ES-I3 (cell line): ENCODE measurements at regions not wholly inside any gene's neighbourhood (a gene's known extent, or its start where the extent isn't known, plus 50 kb on each side); places are given as distances from the start of the nearest gene placed in this dataset.
"Not testable (repeated sequence)": the region's sequence is repeated elsewhere in the genome, so short reads cannot be mapped to it uniquely, and the experiment has no call there.

ENCODE experiments used
- H3K36me3 ChIP-seq: 2 replicates; pipeline ENCODE4 v1.6.1; 2013; ENCODE audit warnings: mild to moderate bottlenecking, low read length, control low read depth, moderate library complexity; ENCODE audit not compliant: insufficient read depth
- H3K4me1 ChIP-seq: 2 replicates; pipeline ENCODE4 v1.6.1; 2013; ENCODE audit warnings: mild to moderate bottlenecking, control low read depth, low read length; ENCODE audit not compliant: insufficient read depth
- H3K9ac ChIP-seq: 2 replicates; pipeline ENCODE4 v1.6.1; 2013; ENCODE audit warnings: low read depth, mild to moderate bottlenecking, low read length, moderate library complexity
- H3K9me3 ChIP-seq: 2 replicates; pipeline ENCODE4 v1.6.1; 2013; ENCODE audit warnings: mild to moderate bottlenecking, low read length, moderate library complexity; ENCODE audit not compliant: control insufficient read depth, insufficient read depth

GRCh38 chr5:7218141-7218540 lies 177.8 kb upstream of the ADCY2 start:
- H3K36me3 ChIP-seq, result no peaks in the 10 kb centered on the region
- no peaks in the 10 kb centered on the region for H3K4me1 ChIP-seq
- H3K9ac ChIP-seq, result no peak overlapping the region
- H3K9me3 ChIP-seq, result no peaks in the 10 kb centered on the region

- Histone ChIP-seq H3K4me1 (no peaks in the 10 kb centered on the region), H3K9ac (no peak overlapping the region), H3K9me3 (no peaks in the 10 kb centered on the region), H3K36me3 (no peaks in the 10 kb centered on the region)
Observed at GRCh38 chr5:7220156-7220555, 175.8 kb upstream of the ADCY2 start.

GRCh38 chr5:7221041-7221440 lies 174.9 kb upstream of the ADCY2 start:
- no peaks in the 10 kb centered on the region for H3K36me3 ChIP-seq
- no peaks in the 10 kb centered on the region for H3K9me3 ChIP-seq
- no peaks in the 10 kb centered on the region for H3K4me1 ChIP-seq
- H3K9ac ChIP-seq, result no peak overlapping the region

GRCh38 chr5:7225826-7226225 lies 170.1 kb upstream of the ADCY2 start:
- no peak overlapping the region for H3K9ac ChIP-seq
- H3K36me3 ChIP-seq, result no peaks in the 10 kb centered on the region
- peaks cover 13% of the 10 kb centered on the region for H3K9me3 ChIP-seq
- no peaks in the 10 kb centered on the region for H3K4me1 ChIP-seq

GRCh38 chr5:7242118-7242710 lies 153.7 kb upstream of the ADCY2 start:
- Histone ChIP-seq H3K4me1 (no peaks in the 10 kb centered on the region), H3K36me3 (no peaks in the 10 kb centered on the region), H3K9ac (no peak overlapping the region), H3K9me3 (no peaks in the 10 kb centered on the region)

GRCh38 chr5:7244208-7244607 lies 151.7 kb upstream of the ADCY2 start:
- Histone ChIP-seq H3K9ac (no peak overlapping the region), H3K4me1 (no peaks in the 10 kb centered on the region), H3K9me3 (no peaks in the 10 kb centered on the region), H3K36me3 (no peaks in the 10 kb centered on the region)

GRCh38 chr5:7245121-7245651 lies 150.8 kb upstream of the ADCY2 start:
- Histone ChIP-seq H3K36me3 (no peaks in the 10 kb centered on the region), H3K9ac (no peak overlapping the region), H3K4me1 (no peaks in the 10 kb centered on the region), H3K9me3 (no peaks in the 10 kb centered on the region)

GRCh38 chr5:7246287-7246686 lies 149.7 kb upstream of the ADCY2 start:
- Histone ChIP-seq H3K36me3 (no peaks in the 10 kb centered on the region), H3K9ac (no peak overlapping the region), H3K4me1 (no peaks in the 10 kb centered on the region), H3K9me3 (no peaks in the 10 kb centered on the region)

GRCh38 chr5:7250004-7250403 lies 145.9 kb upstream of the ADCY2 start:
- Histone ChIP-seq H3K4me1 (no peaks in the 10 kb centered on the region), H3K9me3 (no peaks in the 10 kb centered on the region), H3K36me3 (no peaks in the 10 kb centered on the region), H3K9ac (no peak overlapping the region)

GRCh38 chr5:7250611-7251010 lies 145.3 kb upstream of the ADCY2 start:
- no peak overlapping the region for H3K9ac ChIP-seq
- H3K9me3 ChIP-seq, result no peaks in the 10 kb centered on the region
- no peaks in the 10 kb centered on the region for H3K4me1 ChIP-seq
- H3K36me3 ChIP-seq, result no peaks in the 10 kb centered on the region

GRCh38 chr5:7251132-7251531 lies 144.8 kb upstream of the ADCY2 start:
- no peaks in the 10 kb centered on the region for H3K4me1 ChIP-seq
- H3K9me3 ChIP-seq, result no peaks in the 10 kb centered on the region
- H3K36me3 ChIP-seq, result no peaks in the 10 kb centered on the region
- no peak overlapping the region for H3K9ac ChIP-seq

GRCh38 chr5:7261049-7261448 lies 134.9 kb upstream of the ADCY2 start:
- no peaks in the 10 kb centered on the region; the same call in 1 of the 2 replicates for H3K4me1 ChIP-seq
- H3K9me3 ChIP-seq, result no peaks in the 10 kb centered on the region
- peak overlapping the region; percentile 41 for H3K9ac ChIP-seq
- no peaks in the 10 kb centered on the region; the same call in 1 of the 2 replicates for H3K36me3 ChIP-seq

GRCh38 chr5:7261900-7262299 lies 134.0 kb upstream of the ADCY2 start:
- H3K9me3 ChIP-seq, result no peaks in the 10 kb centered on the region
- H3K9ac ChIP-seq, result no peak overlapping the region
- no peaks in the 10 kb centered on the region; the same call in 1 of the 2 replicates for H3K36me3 ChIP-seq
- no peaks in the 10 kb centered on the region; the same call in 1 of the 2 replicates for H3K4me1 ChIP-seq

- peak overlapping the region; percentile 26 for H3K9ac ChIP-seq
- not testable (repeated sequence) for H3K9me3 ChIP-seq, H3K4me1 ChIP-seq, H3K36me3 ChIP-seq
Observed at GRCh38 chr5:7263398-7264015, 132.4 kb upstream of the ADCY2 start.

- H3K4me1 ChIP-seq, result not testable (repeated sequence)
- H3K9ac ChIP-seq, result 0 out of 2 replicates have a peak overlapping the region, but pooled peaks have one; percentile 19
Observed at GRCh38 chr5:7265776-7266175, 130.2 kb upstream of the ADCY2 start.

More at GRCh38 chr5:7265776-7266175, 130.2 kb upstream of the ADCY2 start:
- not testable (repeated sequence) for H3K36me3 ChIP-seq, H3K9me3 ChIP-seq
